SK-N-MC (cell line): ENCODE measurements at regions not wholly inside any gene's neighbourhood (a gene's known extent, or its start where the extent isn't known, plus 50 kb on each side); places are given as distances from the start of the nearest gene placed in this dataset.

Experiments used
- DNase-seq: peaks from one replicate; pipeline ENCODE4 v3.0.0-alpha.2; 2011; ENCODE audit warnings: low read depth, low spot score
- H3K27ac ChIP-seq: fragments of 200-600 bp; sonication (generic); 2 replicates; pipeline ENCODE4 v1.5.1; 2016; ENCODE audit warnings: mixed run types
- H3K36me3 ChIP-seq: fragments of 200-600 bp; sonication (generic); 2 replicates; pipeline ENCODE4 v1.6.1; 2017; ENCODE audit warnings: antibody characterized with exemption, low read length, mixed read lengths; ENCODE audit not compliant: insufficient read depth
- H3K4me3 ChIP-seq: fragments of 200-600 bp; sonication (generic); 2 replicates; pipeline ENCODE4 v1.5.1; 2016
- H3K9ac ChIP-seq: fragments of 200-600 bp; sonication (generic); 2 replicates; pipeline ENCODE4 v1.8.0; 2017; ENCODE audit warnings: mixed run types, mixed read lengths; ENCODE audit not compliant: insufficient read length
- H3K9me3 ChIP-seq: fragments of 200-600 bp; sonication (generic); 2 replicates; pipeline ENCODE4 v1.6.1; 2017; ENCODE audit warnings: low read depth, mild to moderate bottlenecking, antibody characterized with exemption, low read length, moderate library complexity, mixed read lengths
- EZH2 ChIP-seq: fragments of 200-600 bp; sonication (generic); IDR thresholded peaks from one replicate; pipeline ENCODE4 v1.6.1; 2017; ENCODE audit warnings: antibody characterized with exemption
- FOXP2 ChIP-seq: optimal IDR thresholded peaks from 2 replicates; pipeline ENCODE3; 2011; ENCODE audit warnings: mild to moderate bottlenecking, moderate library complexity; ENCODE audit not compliant: insufficient read depth; ENCODE audit errors: extremely low read length, control extremely low read depth
- POLR2AphosphoS5 ChIP-seq: IDR thresholded peaks from 2 replicates; pipeline ENCODE4 v1.6.1; 2012; ENCODE audit warnings: mild to moderate bottlenecking, low read depth, low read length, borderline replicate concordance

GRCh38 chr7:131016230-131016629, 282.2 kb upstream of the KLF14 start:
- no peak overlapping the region for H3K9ac ChIP-seq
- H3K27ac ChIP-seq = peak overlapping the region; percentile 100
- no peak for DNase-seq
- H3K36me3 ChIP-seq = no peaks in the 10 kb centered on the region
- no peaks in the 10 kb centered on the region for H3K9me3 ChIP-seq
- TF ChIP-seq POLR2AphosphoS5 (no peak), FOXP2 (no peak), EZH2 (no peak)
- H3K4me3 ChIP-seq = no peak overlapping the region

- H3K9me3 ChIP-seq = no peaks in the 10 kb centered on the region
- TF ChIP-seq POLR2AphosphoS5 = no peak
- no peak for TF ChIP-seq FOXP2
- no peak for TF ChIP-seq EZH2
- no peak for DNase-seq
- H3K27ac ChIP-seq = no peak overlapping the region
- peaks cover 5% of the 10 kb centered on the region for H3K36me3 ChIP-seq
- no peak overlapping the region for H3K4me3 ChIP-seq
- no peak overlapping the region for H3K9ac ChIP-seq
Measured at GRCh38 chr7:131019351-131019750, 285.3 kb upstream of the KLF14 start.

DNA sequence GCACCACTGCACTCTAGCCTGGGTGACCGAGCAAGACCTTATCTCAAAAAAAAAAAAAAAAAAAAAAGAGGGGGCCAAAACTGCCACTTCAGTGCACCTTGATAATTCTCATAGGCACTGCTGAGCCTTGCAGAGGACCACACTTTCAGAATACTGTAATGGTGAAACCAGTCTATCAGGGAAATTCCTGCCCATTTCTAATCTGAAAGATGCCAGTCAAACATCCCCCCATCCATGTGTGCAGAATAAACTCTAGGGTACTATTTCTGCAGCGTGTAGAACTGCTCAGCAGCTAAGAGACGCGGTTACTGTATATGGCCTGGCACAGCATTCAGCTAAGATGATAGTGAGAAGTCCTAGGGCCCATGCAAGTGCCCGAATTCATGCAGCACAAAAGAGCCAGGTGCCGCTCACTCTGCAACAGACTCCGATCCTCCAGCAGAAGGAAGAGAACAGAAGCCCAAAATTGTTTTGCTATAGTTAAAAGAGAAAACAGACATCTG, 286.8 kb upstream of the KLF14 start:
- Histone ChIP-seq H3K27ac (no peak overlapping the region), H3K9me3 (no peaks in the 10 kb centered on the region), H3K36me3 (peaks cover 5% of the 10 kb centered on the region), H3K4me3 (no peak overlapping the region), H3K9ac (no peak overlapping the region)
- TF ChIP-seq POLR2AphosphoS5 = no peak
- no peak for TF ChIP-seq EZH2
- TF ChIP-seq FOXP2 = no peak
- DNase-seq = no peak

DNA sequence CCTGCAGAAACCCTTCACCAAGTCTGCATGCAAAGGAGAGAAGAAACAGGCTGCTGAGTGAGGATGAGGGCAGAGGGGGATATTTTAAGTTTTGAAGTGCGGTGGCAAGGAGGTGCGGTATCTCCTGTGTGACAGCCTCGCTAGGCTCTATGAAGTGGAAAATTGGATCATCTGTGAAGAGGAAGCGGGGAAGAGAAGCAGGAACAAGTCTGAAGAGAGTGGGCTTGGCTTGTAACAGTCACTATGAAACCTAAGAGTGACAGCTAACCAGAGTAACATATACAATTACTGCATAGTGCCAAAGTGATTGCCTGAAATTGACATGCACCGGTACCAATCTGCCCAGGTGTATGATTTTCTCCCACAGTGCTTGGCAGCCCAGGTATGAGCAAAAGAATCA, 287.5 kb upstream of the KLF14 start:
- Histone ChIP-seq H3K27ac (no peak overlapping the region), H3K9me3 (no peaks in the 10 kb centered on the region), H3K4me3 (no peak overlapping the region), H3K9ac (no peak overlapping the region), H3K36me3 (peaks cover 5% of the 10 kb centered on the region)
- DNase-seq = no peak
- TF ChIP-seq FOXP2 (no peak), POLR2AphosphoS5 (no peak), EZH2 (no peak)

DNA sequence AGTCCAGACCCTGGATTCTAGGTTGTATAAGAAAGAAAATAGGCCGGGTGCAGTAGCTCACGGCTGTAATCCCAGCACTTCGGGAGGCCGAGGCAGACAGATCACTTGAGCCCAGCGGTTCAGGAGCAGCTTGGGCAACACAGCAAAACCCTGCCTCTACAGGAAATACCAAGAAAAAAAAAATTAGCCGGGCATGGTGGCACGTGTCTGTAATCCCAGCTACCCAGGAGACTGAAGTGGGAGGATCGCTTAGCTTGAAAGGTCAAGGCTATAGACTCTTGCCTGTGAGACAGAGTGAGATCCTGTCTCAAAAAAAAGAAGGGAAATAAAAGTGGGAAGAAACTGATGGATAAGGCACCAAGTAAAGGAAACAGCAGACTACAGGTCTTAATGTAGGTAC, 287.9 kb upstream of the KLF14 start:
- Histone ChIP-seq H3K36me3 (peaks cover 5% of the 10 kb centered on the region), H3K27ac (no peak overlapping the region), H3K9me3 (no peaks in the 10 kb centered on the region), H3K9ac (no peak overlapping the region), H3K4me3 (no peak overlapping the region)
- DNase-seq = no peak
- TF ChIP-seq FOXP2 (no peak), POLR2AphosphoS5 (no peak), EZH2 (no peak)

- peak overlapping the region; percentile 28 for H3K9ac ChIP-seq
- TF ChIP-seq POLR2AphosphoS5 = no peak
- no peak for TF ChIP-seq FOXP2
- TF ChIP-seq EZH2 = no peak
- H3K9me3 ChIP-seq = no peaks in the 10 kb centered on the region
- H3K36me3 ChIP-seq = peaks cover 9% of the 10 kb centered on the region
- H3K27ac ChIP-seq = peak overlapping the region; percentile 97
- H3K4me3 ChIP-seq = peak overlapping the region; percentile 53; the same call in 1 of the 2 replicates
- no peak for DNase-seq
Measured at GRCh38 chr7:131026297-131027000, 292.4 kb upstream of the KLF14 start.

- Histone ChIP-seq H3K9me3 (no peaks in the 10 kb centered on the region), H3K36me3 (peaks cover 9% of the 10 kb centered on the region), H3K27ac (peak overlapping the region; percentile 97), H3K9ac (peak overlapping the region; percentile 56), H3K4me3 (peak overlapping the region; percentile 53)
- DNase-seq = peak; percentile 87
- TF ChIP-seq EZH2 = no peak
- TF ChIP-seq POLR2AphosphoS5 = peak; percentile 51; the same call in 1 of the 2 replicates
- peak; percentile 90 for TF ChIP-seq FOXP2
Measured at GRCh38 chr7:131027287-131027773, 293.3 kb upstream of the KLF14 start.

DNA sequence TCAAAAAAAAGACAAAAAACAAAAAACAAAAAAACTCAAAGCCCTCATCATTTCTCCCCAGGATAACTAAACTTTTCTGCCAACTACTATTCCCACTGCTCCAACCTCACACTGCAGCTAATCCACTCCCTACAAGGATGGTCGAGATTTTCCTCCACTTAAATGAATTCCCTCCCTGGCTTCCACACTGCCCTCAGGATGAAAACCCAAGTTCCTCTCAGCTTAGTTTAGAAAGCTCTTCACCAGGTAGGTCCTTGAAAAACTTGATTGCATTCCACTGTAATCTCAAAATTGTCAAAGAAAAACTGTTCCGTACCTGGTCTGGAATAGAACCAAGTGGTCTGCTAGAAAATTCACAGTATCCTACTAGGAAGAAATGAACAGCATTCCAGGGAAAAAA, 294.3 kb upstream of the KLF14 start:
- no peak for DNase-seq
- peaks cover 9% of the 10 kb centered on the region for H3K36me3 ChIP-seq
- peak overlapping the region; percentile 48 for H3K9ac ChIP-seq
- H3K9me3 ChIP-seq = no peaks in the 10 kb centered on the region
- H3K4me3 ChIP-seq = no peak overlapping the region
- TF ChIP-seq FOXP2 = no peak
- TF ChIP-seq POLR2AphosphoS5 = no peak
- TF ChIP-seq EZH2 = no peak
- H3K27ac ChIP-seq = peak overlapping the region; percentile 97

DNA sequence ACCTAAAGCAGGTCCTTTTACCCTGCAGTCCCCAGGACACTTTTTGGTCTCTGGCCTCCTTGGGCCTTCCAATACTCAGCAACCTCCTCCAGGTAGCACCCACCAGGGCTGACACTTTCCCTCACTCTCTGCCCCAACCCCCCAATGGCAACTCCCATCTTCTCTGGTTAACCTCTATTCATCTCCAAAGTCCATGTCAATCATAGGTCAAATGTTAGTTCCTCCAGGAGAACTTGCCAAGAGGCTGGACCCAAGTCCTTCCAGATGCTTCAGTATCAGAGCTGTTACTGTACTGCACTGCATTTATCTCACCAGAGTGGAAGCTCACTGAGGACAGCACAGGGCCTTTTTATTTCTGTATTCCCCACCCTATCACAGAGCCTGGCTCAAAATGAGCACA, 295.0 kb upstream of the KLF14 start:
- TF ChIP-seq POLR2AphosphoS5 (no peak), EZH2 (no peak), FOXP2 (no peak)
- H3K27ac ChIP-seq = peak overlapping the region; percentile 97
- DNase-seq = no peak
- no peaks in the 10 kb centered on the region for H3K9me3 ChIP-seq
- H3K9ac ChIP-seq = no peak overlapping the region
- peaks cover 5% of the 10 kb centered on the region for H3K36me3 ChIP-seq
- H3K4me3 ChIP-seq = no peak overlapping the region
